Activated CD4-positive, alpha-beta T cell treated with anti-CD3 and anti-CD28 coated beads, Interleukin-2, amount 10 ng/mL, durations not matched to agents 7 days and 5 days (primary cell): ENCODE measurements at regions not wholly inside any gene's neighbourhood (a gene's known extent, or its start where the extent isn't known, plus 50 kb on each side); places are given as distances from the start of the nearest gene placed in this dataset.

Experiments used
- CTCF ChIA-PET: fragments of 350-600 bp; sonication (Branson Sonifier 250); formaldehyde crosslinking; loops from one replicate; lab custom pipeline; 2021; ENCODE audit warnings: antibody characterized with exemption; lab: Charles Lee
- POLR2A ChIA-PET: fragments of 350-600 bp; sonication (Branson Sonifier 250); formaldehyde crosslinking; loops from one replicate; lab custom pipeline; 2021; ENCODE audit warnings: antibody characterized with exemption; lab: Charles Lee
- DNase-seq: peaks from one replicate; pipeline ENCODE4 v3.0.0-alpha.2; 2020
- H3K27ac Mint-ChIP-seq: one replicate; pipeline ENCODE4 v1.8.0; 2021; ENCODE audit warnings: mild to moderate bottlenecking, moderate library complexity, mixed read lengths
- H3K27me3 Mint-ChIP-seq: one replicate; pipeline ENCODE4 v1.8.0; 2021; ENCODE audit warnings: mixed read lengths
- H3K36me3 Mint-ChIP-seq: one replicate; pipeline ENCODE4 v1.8.0; 2021; ENCODE audit warnings: low read depth, mixed read lengths
- H3K4me1 Mint-ChIP-seq: one replicate; pipeline ENCODE4 v1.8.0; 2021; ENCODE audit warnings: mixed read lengths
- H3K4me3 Mint-ChIP-seq: one replicate; pipeline ENCODE4 v1.8.0; 2021; ENCODE audit warnings: mild to moderate bottlenecking, moderate library complexity, mixed read lengths
- H3K9me3 Mint-ChIP-seq: one replicate; pipeline ENCODE4 v1.8.0; 2021; ENCODE audit warnings: mixed read lengths

GRCh38 chr22:22995166-22995565 lies 75.2 kb upstream of the GNAZ start:
- peaks cover 24% of the 10 kb centered on the region for H3K9me3 Mint-ChIP-seq
- no peak overlapping the region for H3K27ac Mint-ChIP-seq
- CTCF ChIA-PET: no interaction called here
- no peaks in the 10 kb centered on the region for H3K4me1 Mint-ChIP-seq
- H3K36me3 Mint-ChIP-seq: peaks cover 8% of the 10 kb centered on the region
- no peak overlapping the region for H3K4me3 Mint-ChIP-seq
- no peak for DNase-seq
- H3K27me3 Mint-ChIP-seq: peaks cover 41% of the 10 kb centered on the region
- POLR2A ChIA-PET: no interaction called here

GRCh38 chr22:22996511-22997261 lies 73.6 kb upstream of the GNAZ start:
- ChIA-PET CTCF (no interaction called here), POLR2A (no interaction called here)
- Mint-ChIP-seq H3K9me3 (peaks cover 24% of the 10 kb centered on the region), H3K4me3 (no peak overlapping the region), H3K27ac (no peak overlapping the region), H3K27me3 (peaks cover 44% of the 10 kb centered on the region), H3K36me3 (peaks cover 8% of the 10 kb centered on the region), H3K4me1 (no peaks in the 10 kb centered on the region)
- no peak for DNase-seq

GRCh38 chr22:22997262-22997898 lies 72.9 kb upstream of the GNAZ start:
- no peak overlapping the region for H3K27ac Mint-ChIP-seq
- no peak for DNase-seq
- peaks cover 8% of the 10 kb centered on the region for H3K36me3 Mint-ChIP-seq
- peaks cover 49% of the 10 kb centered on the region for H3K27me3 Mint-ChIP-seq
- CTCF ChIA-PET: no interaction called here
- no peak overlapping the region for H3K4me3 Mint-ChIP-seq
- POLR2A ChIA-PET: no interaction called here
- H3K4me1 Mint-ChIP-seq: no peaks in the 10 kb centered on the region
- peaks cover 24% of the 10 kb centered on the region for H3K9me3 Mint-ChIP-seq

DNA sequence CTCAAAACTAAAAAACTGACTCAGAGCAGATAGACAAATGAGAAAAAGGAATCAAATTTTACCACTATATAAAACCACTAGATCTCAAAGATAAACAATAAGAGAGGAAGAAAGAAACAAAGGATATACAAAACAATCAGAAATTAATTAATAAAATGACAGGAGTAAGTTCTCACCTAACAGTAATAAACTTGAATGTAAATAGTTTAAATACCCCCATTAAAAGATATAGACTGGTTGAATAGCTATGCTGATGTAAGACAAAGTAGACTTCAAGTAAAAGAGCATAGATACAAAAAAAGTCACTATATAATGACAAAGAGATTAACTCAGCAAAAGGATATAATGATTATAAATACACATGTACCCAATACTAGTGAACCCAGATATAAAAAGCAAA lies 72.3 kb upstream of the GNAZ start:
- ChIA-PET POLR2A (no interaction called here), CTCF (no interaction called here)
- no peak overlapping the region for H3K4me3 Mint-ChIP-seq
- no peaks in the 10 kb centered on the region for H3K4me1 Mint-ChIP-seq
- H3K27ac Mint-ChIP-seq: no peak overlapping the region
- H3K36me3 Mint-ChIP-seq: peaks cover 8% of the 10 kb centered on the region
- peaks cover 49% of the 10 kb centered on the region for H3K27me3 Mint-ChIP-seq
- H3K9me3 Mint-ChIP-seq: peaks cover 24% of the 10 kb centered on the region
- DNase-seq: no peak

GRCh38 chr22:22999523-22999922 lies 70.8 kb upstream of the GNAZ start:
- no peaks in the 10 kb centered on the region for H3K4me1 Mint-ChIP-seq
- H3K4me3 Mint-ChIP-seq: no peak overlapping the region
- peaks cover 58% of the 10 kb centered on the region for H3K27me3 Mint-ChIP-seq
- no peak for DNase-seq
- H3K27ac Mint-ChIP-seq: no peak overlapping the region
- ChIA-PET POLR2A (no interaction called here), CTCF (interaction anchor here (0.8 kb wide), 1 partner anchor 25 kb away, joined by 3 read pairs; no protein-coding TSS in a partner anchor)
- H3K9me3 Mint-ChIP-seq: peaks cover 24% of the 10 kb centered on the region
- peaks cover 8% of the 10 kb centered on the region for H3K36me3 Mint-ChIP-seq

- Mint-ChIP-seq H3K4me1 (no peaks in the 10 kb centered on the region), H3K4me3 (no peak overlapping the region), H3K9me3 (peaks cover 23% of the 10 kb centered on the region), H3K27me3 (peaks cover 56% of the 10 kb centered on the region), H3K36me3 (peaks cover 8% of the 10 kb centered on the region), H3K27ac (no peak overlapping the region)
- no peak for DNase-seq
- CTCF ChIA-PET: no interaction called here
- POLR2A ChIA-PET: no interaction called here
Observed at GRCh38 chr22:23000657-23001347, 69.5 kb upstream of the GNAZ start.

- Mint-ChIP-seq H3K36me3 (peaks cover 8% of the 10 kb centered on the region), H3K4me3 (no peak overlapping the region), H3K27me3 (peaks cover 54% of the 10 kb centered on the region), H3K4me1 (no peaks in the 10 kb centered on the region), H3K9me3 (peaks cover 21% of the 10 kb centered on the region), H3K27ac (no peak overlapping the region)
- ChIA-PET POLR2A (no interaction called here), CTCF (no interaction called here)
- no peak for DNase-seq
Observed at GRCh38 chr22:23001463-23001862, 68.9 kb upstream of the GNAZ start.

DNA sequence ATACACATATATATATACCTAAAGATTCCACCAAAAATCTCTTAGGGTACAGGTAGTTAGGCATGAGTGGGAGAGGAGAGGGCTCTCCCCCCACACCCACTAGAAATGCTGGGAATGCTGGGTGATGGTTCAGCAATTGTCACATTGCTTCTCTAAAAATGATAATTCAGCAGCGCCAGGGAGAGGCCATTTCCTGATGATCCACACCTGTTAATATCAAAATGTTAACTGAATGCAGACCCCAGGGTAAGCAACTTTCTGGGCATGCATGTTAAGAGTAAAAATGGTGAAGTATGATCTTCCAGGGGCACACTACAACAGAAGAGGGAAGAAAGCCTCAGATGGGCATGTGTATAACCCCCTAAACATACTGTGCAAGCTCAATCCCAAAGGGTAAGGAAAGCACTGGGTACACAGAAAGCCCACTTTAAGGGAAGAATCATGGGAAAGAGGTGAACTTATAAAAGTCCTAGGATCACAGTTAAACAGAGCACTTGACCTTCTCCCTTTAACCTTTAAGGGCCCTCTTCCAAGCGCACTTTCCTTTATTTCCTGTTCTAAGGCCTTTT lies 67.6 kb upstream of the GNAZ start:
- ChIA-PET POLR2A (no interaction called here), CTCF (no interaction called here)
- Mint-ChIP-seq H3K27ac (no peak overlapping the region), H3K4me3 (no peak overlapping the region), H3K36me3 (peaks cover 3% of the 10 kb centered on the region), H3K27me3 (peaks cover 54% of the 10 kb centered on the region), H3K9me3 (peaks cover 9% of the 10 kb centered on the region), H3K4me1 (no peaks in the 10 kb centered on the region)
- DNase-seq: no peak

GRCh38 chr22:23007823-23008222 lies 62.5 kb upstream of the GNAZ start:
- DNase-seq: no peak
- H3K27ac Mint-ChIP-seq: no peak overlapping the region
- ChIA-PET CTCF (no interaction called here), POLR2A (no interaction called here)
- no peaks in the 10 kb centered on the region for H3K36me3 Mint-ChIP-seq
- H3K9me3 Mint-ChIP-seq: no peaks in the 10 kb centered on the region
- H3K27me3 Mint-ChIP-seq: peaks cover 55% of the 10 kb centered on the region
- H3K4me1 Mint-ChIP-seq: peaks cover 24% of the 10 kb centered on the region
- H3K4me3 Mint-ChIP-seq: no peak overlapping the region

GRCh38 chr22:23008896-23009295 lies 61.4 kb upstream of the GNAZ start:
- ChIA-PET CTCF (interaction anchor here (0.5 kb wide), 1 partner anchor 16 kb away, joined by 4 read pairs; no protein-coding TSS in a partner anchor), POLR2A (no interaction called here)
- H3K36me3 Mint-ChIP-seq: no peaks in the 10 kb centered on the region
- H3K27ac Mint-ChIP-seq: no peak overlapping the region
- DNase-seq: no peak
- no peaks in the 10 kb centered on the region for H3K9me3 Mint-ChIP-seq
- peaks cover 47% of the 10 kb centered on the region for H3K27me3 Mint-ChIP-seq
- peaks cover 24% of the 10 kb centered on the region for H3K4me1 Mint-ChIP-seq
- no peak overlapping the region for H3K4me3 Mint-ChIP-seq
